Smooth muscle cell (in vitro differentiated cells): ENCODE measurements at regions not wholly inside any gene's neighbourhood (a gene's known extent, or its start where the extent isn't known, plus 50 kb on each side); places are given as distances from the start of the nearest gene placed in this dataset.

Source experiments
- DNase-seq: peaks from one replicate; lab custom pipeline; 2025; ENCODE audit not compliant: unreplicated experiment; lab: John Stamatoyannopoulos, UW
- H2AFZ ChIP-seq: fragments of 200-600 bp; sonication (generic); 2 replicates; pipeline ENCODE4 v1.6.0; 2016; ENCODE audit warnings: antibody characterized with exemption, low read depth, mild to moderate bottlenecking
- H3F3A ChIP-seq: fragments of 200-600 bp; sonication (generic); 2 replicates; pipeline ENCODE4 v1.6.0; 2017; ENCODE audit warnings: antibody characterized with exemption, low read depth
- H3K27ac ChIP-seq: fragments of 200-600 bp; sonication (generic); 2 replicates; pipeline ENCODE4 v1.5.1; 2016; ENCODE audit warnings: low read depth, mild to moderate bottlenecking
- H3K27me3 ChIP-seq: fragments of 200-600 bp; sonication (generic); 2 replicates; pipeline ENCODE4 v1.6.1; 2016; ENCODE audit warnings: low read depth, mild to moderate bottlenecking
- H3K36me3 ChIP-seq: fragments of 200-600 bp; sonication (generic); 2 replicates; pipeline ENCODE4 v1.5.1; 2016; ENCODE audit warnings: low read depth
- H3K4me1 ChIP-seq: fragments of 200-600 bp; sonication (generic); 2 replicates; pipeline ENCODE4 v1.5.1; 2016; ENCODE audit warnings: low read depth
- H3K4me2 ChIP-seq: fragments of 200-600 bp; sonication (generic); 2 replicates; pipeline ENCODE4 v1.6.0; 2016; ENCODE audit warnings: mild to moderate bottlenecking
- H3K4me3 ChIP-seq: fragments of 200-600 bp; sonication (generic); 2 replicates; pipeline ENCODE4 v1.5.1; 2016; ENCODE audit warnings: mild to moderate bottlenecking
- H3K79me2 ChIP-seq: fragments of 200-600 bp; sonication (generic); 2 replicates; pipeline ENCODE4 v1.6.0; 2016; ENCODE audit warnings: low read depth, mild to moderate bottlenecking
- H3K9ac ChIP-seq: fragments of 200-600 bp; sonication (generic); 2 replicates; pipeline ENCODE4 v1.6.0; 2016; ENCODE audit warnings: low read depth
- H3K9me3 ChIP-seq: fragments of 200-600 bp; sonication (generic); replicated peaks from 2 replicates; pipeline ENCODE4 v1.5.1; 2016; ENCODE audit warnings: low read depth
- H4K20me1 ChIP-seq: fragments of 200-600 bp; sonication (generic); 2 replicates; pipeline ENCODE4 v1.6.0; 2016; ENCODE audit warnings: low read depth
- CTCF ChIP-seq: fragments of 200-600 bp; sonication (generic); IDR thresholded peaks from 2 replicates; pipeline ENCODE4 v1.5.1; 2017; ENCODE audit warnings: borderline replicate concordance, mild to moderate bottlenecking, antibody characterized with exemption; ENCODE audit not compliant: insufficient read depth, poor library complexity, severe bottlenecking
- WGBS: methylation state at CpG from one replicate; pipeline ENCODE4 v1.1.7; 2016; ENCODE audit warnings: low lambda C conversion rate; 5-methylcytosine and 5-hydroxymethylcytosine counted together

- no peaks in the 10 kb centered on the region for H3F3A ChIP-seq
- DNase-seq: no peak
- H3K27ac ChIP-seq: no peak overlapping the region
- WGBS: 82% methylated on average over 5 of the region's 5 CpGs
- H3K27me3 ChIP-seq: no peaks in the 10 kb centered on the region
- no peaks in the 10 kb centered on the region for H4K20me1 ChIP-seq
- H3K4me1 ChIP-seq: no peaks in the 10 kb centered on the region
- no peaks in the 10 kb centered on the region for H3K36me3 ChIP-seq
- no peaks in the 10 kb centered on the region for H3K9me3 ChIP-seq
- H3K4me2 ChIP-seq: no peak overlapping the region
- H3K9ac ChIP-seq: no peak overlapping the region
- H3K4me3 ChIP-seq: no peak overlapping the region
- H2AFZ ChIP-seq: no peak overlapping the region
- TF ChIP-seq CTCF: no peak
- H3K79me2 ChIP-seq: no peaks in the 10 kb centered on the region
These were observed 112.8 kb upstream of the IRX4 start for GRCh38 chr5:1995491-1995890.

DNA sequence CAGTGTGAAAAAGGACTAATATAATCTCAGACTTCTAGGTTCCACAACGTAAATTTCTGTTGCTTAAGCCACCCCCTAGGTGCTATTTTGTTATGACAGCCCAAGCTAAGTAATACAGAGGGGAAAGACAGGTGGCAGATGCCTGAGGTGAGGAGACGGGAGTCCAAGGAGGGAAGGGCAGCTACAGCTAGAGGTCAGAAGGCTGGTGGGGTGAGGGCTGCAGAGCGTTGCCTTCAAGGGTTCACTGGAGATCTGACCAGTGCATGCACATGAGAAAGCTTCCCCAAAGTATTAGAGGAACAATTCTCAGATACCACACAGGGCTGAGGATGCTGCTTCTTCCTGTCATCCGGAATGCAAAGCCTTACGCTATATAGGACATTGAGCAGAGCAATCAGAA is 104.7 kb upstream of the IRX4 start:
- no peak overlapping the region for H2AFZ ChIP-seq
- no peak overlapping the region for H3K9ac ChIP-seq
- H3K9me3 ChIP-seq: no peaks in the 10 kb centered on the region
- H3K4me3 ChIP-seq: no peak overlapping the region
- 88% methylated on average over 5 of the region's 5 CpGs for whole genome bisulfite sequencing
- H3F3A ChIP-seq: no peaks in the 10 kb centered on the region
- no peaks in the 10 kb centered on the region for H3K36me3 ChIP-seq
- no peaks in the 10 kb centered on the region for H4K20me1 ChIP-seq
- no peak for TF ChIP-seq CTCF
- no peak for DNase-seq
- H3K4me2 ChIP-seq: no peak overlapping the region
- no peak overlapping the region for H3K27ac ChIP-seq
- H3K27me3 ChIP-seq: no peaks in the 10 kb centered on the region
- no peaks in the 10 kb centered on the region for H3K4me1 ChIP-seq
- no peaks in the 10 kb centered on the region for H3K79me2 ChIP-seq

DNA sequence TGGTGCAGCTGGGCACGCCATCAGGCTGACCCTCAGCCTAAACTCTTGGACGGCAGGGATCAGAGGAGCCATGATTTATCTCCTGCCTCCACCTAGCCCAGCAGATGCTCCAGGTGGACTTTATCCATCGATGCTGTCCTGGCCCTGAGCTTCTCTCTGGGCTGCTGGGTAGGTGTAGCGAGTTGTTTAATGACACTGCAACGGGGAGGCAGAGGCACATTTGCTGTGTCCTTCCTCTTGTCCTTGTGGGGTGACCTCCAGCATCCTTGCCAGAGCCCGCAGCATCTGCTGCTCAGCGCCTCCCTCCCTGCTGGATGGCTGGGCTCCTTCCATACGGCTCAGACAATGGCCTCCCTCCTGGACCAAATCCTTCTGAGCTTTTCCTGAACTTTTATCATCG is 103.1 kb upstream of the IRX4 start:
- Histone ChIP-seq H3K9me3 (no peaks in the 10 kb centered on the region), H3F3A (no peaks in the 10 kb centered on the region), H4K20me1 (no peaks in the 10 kb centered on the region), H3K27me3 (no peaks in the 10 kb centered on the region), H2AFZ (no peak overlapping the region), H3K4me1 (no peaks in the 10 kb centered on the region), H3K4me2 (no peak overlapping the region), H3K36me3 (no peaks in the 10 kb centered on the region), H3K27ac (no peak overlapping the region), H3K9ac (no peak overlapping the region), H3K79me2 (no peaks in the 10 kb centered on the region), H3K4me3 (no peak overlapping the region)
- no peak for DNase-seq
- WGBS: 88% methylated on average over 9 of the region's 9 CpGs
- no peak for TF ChIP-seq CTCF

- DNase-seq: no peak
- H3K27ac ChIP-seq: no peak overlapping the region
- H3K9ac ChIP-seq: no peak overlapping the region
- no peaks in the 10 kb centered on the region for H3K79me2 ChIP-seq
- H4K20me1 ChIP-seq: no peaks in the 10 kb centered on the region
- TF ChIP-seq CTCF: no peak
- 82% methylated on average over 11 of the region's 11 CpGs for WGBS
- H3F3A ChIP-seq: no peaks in the 10 kb centered on the region
- H3K9me3 ChIP-seq: no peaks in the 10 kb centered on the region
- no peak overlapping the region for H3K4me3 ChIP-seq
- H3K4me1 ChIP-seq: no peaks in the 10 kb centered on the region
- H3K27me3 ChIP-seq: no peaks in the 10 kb centered on the region
- no peak overlapping the region for H3K4me2 ChIP-seq
- no peaks in the 10 kb centered on the region for H3K36me3 ChIP-seq
- H2AFZ ChIP-seq: no peak overlapping the region
These were observed 101.4 kb upstream of the IRX4 start for GRCh38 chr5:1983919-1984695.
